ENCODE measurements at regions not wholly inside any gene's neighbourhood (a gene's known extent, or its start where the extent isn't known, plus 50 kb on each side); places are given as distances from the start of the nearest gene placed in this dataset.
A peak's percentile ranks its signal among the peaks of the same experiment; 100 is the strongest.

GRCh38 chr13:61874970-61875579 lies 459.4 kb upstream of the PCDH20 start:
- no peak for DNase-seq

DNA sequence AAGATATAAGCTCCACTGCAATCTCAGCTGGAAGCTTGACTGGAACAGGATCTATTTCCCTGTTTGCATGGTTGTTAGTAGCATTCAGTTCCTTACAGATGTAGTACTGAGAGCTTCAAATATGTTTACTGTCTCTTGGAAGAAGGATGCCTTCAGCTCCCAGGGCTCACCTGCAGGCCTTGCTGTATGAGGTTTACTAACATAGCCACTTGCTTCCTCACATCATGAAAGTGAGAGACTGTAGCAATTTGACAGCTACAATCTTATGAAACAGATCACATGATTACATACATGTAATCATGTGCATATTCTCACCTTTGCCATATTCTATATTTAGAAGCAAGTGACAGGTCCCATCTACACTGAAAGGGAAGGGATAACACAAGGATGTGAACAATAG lies 458.1 kb upstream of the PCDH20 start:
- no peak for DNase-seq

DNA sequence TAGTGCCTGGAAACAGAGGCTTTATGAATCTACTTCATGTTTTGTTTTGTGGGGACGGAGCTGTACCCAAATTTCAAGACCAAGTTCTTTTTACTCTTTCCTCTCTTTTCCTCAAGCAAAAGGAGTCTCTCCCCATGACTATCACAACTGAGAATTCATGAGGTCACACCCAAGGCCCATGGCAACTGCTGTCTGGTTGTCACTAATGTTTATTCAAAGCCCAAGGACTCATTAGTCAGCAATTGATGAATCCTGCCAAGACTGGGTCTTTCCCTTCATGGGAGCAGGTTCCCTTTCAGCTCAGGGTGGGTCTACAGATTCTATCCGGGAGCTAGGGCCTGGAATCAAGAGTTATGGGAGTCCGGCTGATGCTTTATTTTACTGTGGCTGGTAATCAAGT lies 441.5 kb upstream of the PCDH20 start:
- DNase-seq: no peak

DNA sequence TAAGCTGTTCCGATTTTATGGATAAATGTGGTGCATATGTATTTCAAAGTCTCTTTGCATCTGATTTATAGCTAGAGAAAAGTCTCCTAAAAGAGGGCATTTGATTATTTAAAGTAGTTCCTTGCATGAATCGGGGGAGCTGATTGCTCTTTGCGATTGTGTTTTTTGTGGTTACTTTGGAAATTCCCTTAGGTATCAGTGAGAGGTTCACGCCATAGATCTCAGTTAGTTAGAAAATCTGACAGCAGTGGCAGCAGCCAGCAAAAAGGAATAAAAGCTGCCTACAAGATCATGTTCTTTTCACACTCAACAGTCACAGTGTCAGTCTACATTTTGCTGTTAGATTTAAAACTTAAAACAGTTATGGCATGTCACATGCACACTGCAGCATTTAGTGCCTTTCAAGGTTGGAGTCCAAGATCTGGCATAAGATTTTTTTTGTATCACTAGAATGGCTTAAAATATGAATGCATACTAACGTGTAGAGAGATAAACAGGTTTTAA lies 436.5 kb upstream of the PCDH20 start:
- no peak for DNase-seq

DNA sequence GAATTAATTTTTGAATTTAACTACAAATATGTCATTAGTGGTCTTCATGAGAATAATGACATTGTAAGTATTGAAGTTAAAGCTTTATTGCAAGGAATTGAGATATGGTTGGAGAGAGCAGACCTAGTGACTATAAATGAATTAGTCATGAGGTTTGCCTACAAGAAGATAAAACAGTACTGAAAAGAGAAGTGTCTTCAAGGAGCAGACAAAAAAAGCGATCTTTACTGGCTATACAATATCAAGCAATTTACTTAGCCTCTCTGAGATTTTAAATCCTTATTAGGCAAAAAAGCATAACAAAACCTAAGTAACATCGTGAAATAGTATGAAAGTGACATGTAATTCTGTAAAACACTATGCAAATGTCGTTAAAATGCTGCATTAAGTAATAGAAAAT lies 435.1 kb upstream of the PCDH20 start:
- DNase-seq: no peak

- no peak for DNase-seq
These were observed 422.9 kb upstream of the PCDH20 start for GRCh38 chr13:61838568-61838967.

DNA sequence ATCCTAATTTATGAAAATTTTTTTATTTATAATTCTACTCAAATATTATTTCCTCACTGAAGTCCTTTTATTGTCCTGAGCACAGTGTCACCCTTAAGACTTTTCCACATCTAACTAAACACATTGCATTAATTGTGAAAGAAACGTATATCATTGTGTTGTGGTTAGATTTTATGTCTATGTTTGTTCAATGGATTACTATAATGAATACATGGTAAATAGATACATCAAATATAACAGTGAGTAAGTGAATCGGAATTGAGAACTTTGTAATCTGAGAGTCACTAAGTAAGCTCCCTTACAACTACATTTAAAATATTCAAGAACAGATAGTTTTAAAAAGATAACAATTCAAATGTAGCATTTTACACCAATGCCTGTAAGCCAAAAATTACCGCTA lies 417.6 kb upstream of the PCDH20 start:
- DNase-seq: no peak

DNA sequence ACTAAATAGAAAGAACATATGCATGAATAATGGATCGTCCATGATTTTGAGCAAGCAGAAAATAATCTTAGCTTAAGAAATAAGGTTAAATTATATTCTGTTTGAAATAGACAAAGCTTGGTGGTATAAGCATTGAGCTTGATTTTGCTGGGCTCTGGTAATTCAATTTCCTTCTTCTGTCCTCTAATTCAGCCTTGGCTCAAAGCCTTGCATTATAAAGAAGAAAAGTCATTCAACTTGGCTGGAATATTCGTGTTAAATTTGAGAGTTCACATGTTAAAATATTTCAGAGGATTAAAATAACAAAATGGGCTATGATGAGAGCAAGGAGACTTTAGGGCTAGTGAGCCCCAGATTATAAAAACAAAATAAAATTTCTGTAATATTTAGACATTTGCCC lies 415.4 kb upstream of the PCDH20 start:
- DNase-seq: no peak

- no peak for DNase-seq
These were observed 414.8 kb upstream of the PCDH20 start for GRCh38 chr13:61830475-61830874.

DNA sequence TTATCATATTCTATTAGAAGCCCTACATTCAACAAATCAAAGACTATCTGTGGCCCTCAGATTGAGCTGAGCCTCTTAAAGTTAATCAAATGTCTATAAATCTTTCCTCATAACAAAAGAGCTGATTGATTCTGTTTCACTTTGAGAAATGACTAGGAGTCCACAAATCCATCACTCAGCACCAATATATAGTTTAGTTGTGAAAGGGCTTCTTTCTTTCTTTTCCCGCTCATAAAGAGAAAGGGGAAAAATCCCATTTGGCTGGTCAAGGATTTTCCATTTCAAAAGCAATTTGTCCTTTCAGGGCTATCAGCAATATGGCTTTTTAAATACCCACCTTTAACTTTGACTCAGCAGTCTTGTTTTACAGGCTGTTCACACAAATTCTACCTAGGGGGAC lies 408.5 kb upstream of the PCDH20 start:
- no peak for DNase-seq

DNA sequence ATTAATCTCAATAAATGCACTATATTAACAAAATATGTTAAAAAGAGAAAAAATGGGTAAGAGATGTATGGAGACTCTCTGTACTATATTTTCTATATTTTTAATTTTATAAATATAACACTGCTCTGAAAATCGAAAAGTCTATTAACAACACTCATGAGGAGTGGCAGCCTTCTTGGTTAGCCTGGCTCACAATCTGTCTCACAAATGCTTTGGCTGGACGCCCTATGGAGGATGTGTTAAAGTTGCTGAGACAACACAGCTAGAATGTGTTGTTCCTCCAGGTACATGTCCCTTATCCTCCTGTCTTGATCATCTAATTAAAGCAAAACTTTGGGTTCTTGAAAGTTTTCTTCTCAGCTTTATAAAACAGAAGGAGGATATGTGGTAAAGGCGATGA lies 396.6 kb upstream of the PCDH20 start:
- no peak for DNase-seq

DNA sequence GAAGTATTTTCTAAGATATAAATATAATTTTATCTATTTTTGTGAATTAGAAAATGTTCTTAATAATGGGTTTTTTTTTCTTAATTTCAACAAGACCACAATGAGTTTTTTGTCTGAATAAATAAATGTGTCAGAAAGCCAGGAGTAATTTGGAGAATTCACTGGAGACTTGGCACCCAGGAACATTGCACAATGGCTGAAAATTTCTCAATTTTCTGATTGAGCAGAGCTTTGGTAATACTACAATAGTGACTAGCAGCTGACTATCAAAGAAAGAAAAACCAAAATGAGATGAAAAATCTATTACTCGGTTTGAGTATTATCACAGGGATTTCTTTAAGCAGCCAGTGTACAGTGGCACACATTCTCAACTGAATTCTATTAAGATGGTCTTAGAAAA lies 394.4 kb upstream of the PCDH20 start:
- DNase-seq: no peak

DNA sequence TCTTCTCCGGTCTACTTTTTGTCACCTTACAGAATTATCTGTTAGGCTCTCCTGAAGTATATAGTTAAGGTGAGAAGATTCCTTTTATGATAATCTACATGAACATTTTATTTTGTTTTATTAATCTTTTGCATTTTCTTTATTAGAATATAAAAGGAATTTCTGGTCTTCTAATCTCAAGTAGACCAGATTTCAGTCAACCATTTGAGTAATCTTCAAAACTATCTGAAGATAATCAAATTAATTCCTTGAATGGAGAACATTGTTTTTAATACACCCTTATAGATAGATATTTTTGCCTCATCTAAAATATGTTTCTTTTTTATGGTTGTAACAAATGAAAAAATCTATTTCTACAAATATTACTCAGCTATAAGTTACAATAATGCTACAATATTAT lies 381.7 kb upstream of the PCDH20 start:
- DNase-seq: no peak

- no peak for DNase-seq
These were observed 379.9 kb upstream of the PCDH20 start for GRCh38 chr13:61795580-61795979.

- DNase-seq: no peak
These were observed 363.8 kb upstream of the PCDH20 start for GRCh38 chr13:61779456-61779855.

GRCh38 chr13:61778531-61778930 lies 362.9 kb upstream of the PCDH20 start:
- DNase-seq: no peak

DNA sequence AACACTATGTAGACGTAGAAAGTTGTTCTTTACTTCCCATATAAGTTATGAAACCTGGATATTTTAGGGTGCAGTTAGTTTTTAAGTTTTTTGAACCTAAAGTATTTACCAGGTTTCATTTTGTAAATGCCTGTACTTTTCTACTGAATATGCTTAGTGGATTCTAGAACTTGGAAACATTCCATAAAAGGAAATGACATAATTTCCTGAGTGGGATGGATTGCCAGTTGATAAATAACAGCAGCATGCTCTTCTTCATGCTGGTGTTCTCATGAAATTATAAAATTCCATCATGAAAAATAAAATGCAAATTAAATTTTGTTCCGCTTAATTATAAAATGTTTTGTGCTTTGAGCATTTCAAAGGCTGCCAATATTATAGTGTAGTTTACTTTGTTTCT lies 362.2 kb upstream of the PCDH20 start:
- no peak for DNase-seq

GRCh38 chr13:61777271-61777670 lies 361.6 kb upstream of the PCDH20 start:
- DNase-seq: peak in 2 of 56 donors; percentile 2 to 44

- peak in 13 of 56 donors; percentile 0 to 73 (median 19) for DNase-seq
These were observed 359.3 kb upstream of the PCDH20 start for GRCh38 chr13:61774903-61775302.

- DNase-seq: no peak
These were observed 355.0 kb upstream of the PCDH20 start for GRCh38 chr13:61770681-61771080.

DNA sequence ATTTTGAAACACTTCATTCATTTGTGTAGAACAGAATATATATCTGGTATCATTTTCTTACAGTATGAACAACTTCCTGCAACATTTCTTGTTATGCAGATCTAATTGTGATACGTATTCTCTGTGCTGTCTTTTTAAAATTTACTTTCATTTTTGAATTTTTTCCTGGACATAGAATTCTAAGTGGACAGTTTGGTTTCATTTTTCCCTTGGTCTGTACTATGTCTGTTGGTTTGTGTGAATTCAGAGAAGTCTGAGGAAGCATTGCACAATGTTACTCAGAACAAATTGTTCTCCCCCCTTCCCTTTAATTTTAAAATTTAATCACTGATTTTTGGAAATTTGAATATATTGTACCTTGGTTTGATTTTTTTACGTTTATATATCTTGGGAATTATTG lies 352.5 kb upstream of the PCDH20 start:
- no peak for DNase-seq

GRCh38 chr13:61766667-61767058 lies 351.0 kb upstream of the PCDH20 start:
- no peak for DNase-seq

GRCh38 chr13:61765940-61766666 lies 350.5 kb upstream of the PCDH20 start:
- no peak for DNase-seq

Measured in amygdala (tissue), 56 donors.